GM21528 (cell line): ENCODE measurements at regions not wholly inside any gene's neighbourhood (a gene's known extent, or its start where the extent isn't known, plus 50 kb on each side); places are given as distances from the start of the nearest gene placed in this dataset.

ENCODE experiments used
- ATAC-seq: cut with Tn5 transposase; IDR thresholded peaks from one replicate; pipeline ENCODE4 v1.9.1; 2021; ENCODE audit warnings: mild to moderate bottlenecking, moderate library complexity; ENCODE audit not compliant: unreplicated experiment, low FRiP score

DNA sequence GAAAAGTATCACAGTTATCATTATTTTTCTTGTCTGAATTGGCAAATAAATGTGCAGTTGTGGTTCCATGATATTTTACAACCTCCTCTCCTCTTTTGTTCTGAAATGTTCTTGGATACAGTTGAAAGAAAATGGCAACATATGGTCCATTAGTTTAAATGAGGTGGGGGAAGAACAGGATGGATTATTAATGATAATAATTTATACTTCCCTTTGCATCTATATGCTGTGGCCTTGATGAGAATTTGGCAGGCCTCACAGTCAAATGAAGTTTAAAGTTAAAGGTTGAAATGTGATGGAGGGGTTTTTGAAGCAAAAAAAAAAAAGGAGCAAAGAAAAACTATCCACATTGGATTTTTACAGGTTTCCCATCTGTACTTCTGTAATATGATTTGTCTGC, 946.3 kb upstream of the INTU start:
- ATAC-seq: no peak

DNA sequence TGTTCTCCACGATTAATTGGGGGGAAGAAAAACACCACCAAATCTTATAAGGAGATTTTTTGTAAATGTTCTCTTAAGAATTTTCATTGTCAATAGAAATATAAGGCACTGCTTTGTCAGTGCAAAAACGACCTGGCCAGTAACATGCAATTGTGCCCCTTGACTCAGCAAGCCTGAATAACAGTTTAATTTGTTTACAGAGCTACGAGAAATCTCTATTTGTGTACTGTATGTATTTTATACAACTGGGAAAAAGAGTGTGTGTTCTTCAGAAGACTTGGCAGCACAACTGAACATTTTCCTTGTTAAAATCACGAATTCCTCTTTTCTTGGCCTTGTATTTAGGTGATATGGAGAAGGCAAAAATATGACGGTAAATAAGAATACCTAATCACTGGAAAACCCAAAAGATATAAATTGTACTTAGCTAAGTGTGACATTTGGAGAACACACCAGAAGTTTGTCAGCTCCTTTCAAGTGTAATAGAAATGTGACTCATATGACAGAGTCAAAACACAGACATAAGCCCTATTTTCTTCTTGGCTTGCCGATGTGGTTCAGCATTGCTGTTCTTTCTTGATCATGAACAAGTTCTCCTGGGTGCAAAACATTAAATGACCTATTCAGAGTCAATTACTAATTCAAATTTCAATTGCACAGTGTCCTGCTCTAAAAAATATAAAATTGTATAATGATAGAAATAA, 945.0 kb upstream of the INTU start:
- ATAC-seq: no peak

DNA sequence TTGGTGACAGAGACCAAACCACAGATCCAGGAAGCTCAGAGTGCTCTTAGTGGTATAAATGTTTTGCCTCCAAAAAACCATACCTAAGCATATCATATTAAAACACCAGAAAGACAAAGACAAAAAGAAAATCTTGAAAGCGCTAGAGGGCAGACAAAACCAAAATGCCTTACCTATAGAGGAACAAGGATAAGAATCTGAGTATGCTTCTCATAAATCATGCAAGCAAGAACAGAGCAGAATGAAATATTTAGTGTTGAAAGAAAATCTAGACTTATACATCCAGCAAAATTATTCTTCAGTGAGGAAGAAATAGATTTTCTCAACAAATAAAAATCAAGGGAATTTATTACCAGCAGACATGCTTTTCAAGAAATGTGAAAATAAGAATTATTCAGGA, 941.0 kb upstream of the INTU start:
- no peak for ATAC-seq

DNA sequence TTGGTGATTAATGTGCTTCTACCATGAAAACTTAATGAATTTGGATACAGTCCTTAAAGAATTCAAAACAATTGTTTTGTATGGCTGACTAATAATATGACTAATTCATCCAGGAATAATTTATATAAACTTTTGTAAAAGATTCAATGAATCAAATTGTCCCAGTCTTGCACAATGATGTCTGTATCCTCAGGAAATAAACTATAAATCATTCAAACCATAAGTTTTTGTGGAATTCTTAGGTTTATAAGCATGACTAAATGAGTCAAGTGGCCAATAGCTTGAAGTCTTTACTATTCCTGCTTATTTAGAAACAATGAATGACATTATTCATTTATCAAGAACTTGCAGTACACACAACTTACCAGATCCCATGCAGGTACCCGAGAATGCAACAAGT, 935.0 kb upstream of the INTU start:
- no peak for ATAC-seq

DNA sequence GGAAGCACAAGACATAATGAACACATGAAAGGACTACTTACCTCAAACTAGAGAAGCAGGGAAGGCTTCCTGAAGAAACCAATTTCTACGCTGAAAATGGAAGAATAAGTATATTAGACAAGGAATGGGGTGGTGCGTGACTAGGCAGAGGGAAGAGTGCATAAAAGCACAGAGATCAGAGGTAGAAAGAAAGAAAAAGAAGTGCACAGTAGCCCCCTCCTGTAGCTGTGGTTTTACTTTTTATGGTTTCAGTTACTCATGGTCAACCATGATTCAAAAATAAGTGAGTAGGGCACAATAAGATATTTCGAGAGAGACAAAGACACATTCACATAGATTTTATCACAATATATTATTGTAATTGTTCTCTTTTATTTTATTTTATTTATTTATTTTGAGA, 934.5 kb upstream of the INTU start:
- no peak for ATAC-seq

DNA sequence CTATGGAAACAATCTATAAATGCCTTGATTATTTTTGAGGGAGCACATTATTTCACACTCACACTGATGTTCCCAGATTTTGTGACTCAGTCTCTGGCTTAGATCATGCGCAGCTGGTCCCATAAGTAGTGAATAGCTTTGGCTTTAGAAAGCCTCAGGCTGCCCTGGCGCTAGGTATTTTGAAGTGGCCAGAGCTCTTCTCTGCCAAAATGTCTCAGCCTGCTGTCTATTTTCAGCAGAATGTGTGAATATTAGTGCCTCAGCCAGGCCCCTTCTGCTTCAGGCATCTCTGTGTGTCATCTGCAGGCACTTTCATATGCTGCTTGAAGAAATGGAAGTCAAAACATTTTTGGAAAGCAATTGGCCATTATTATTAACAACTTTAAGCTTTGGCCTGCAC, 931.0 kb upstream of the INTU start:
- ATAC-seq: no peak

DNA sequence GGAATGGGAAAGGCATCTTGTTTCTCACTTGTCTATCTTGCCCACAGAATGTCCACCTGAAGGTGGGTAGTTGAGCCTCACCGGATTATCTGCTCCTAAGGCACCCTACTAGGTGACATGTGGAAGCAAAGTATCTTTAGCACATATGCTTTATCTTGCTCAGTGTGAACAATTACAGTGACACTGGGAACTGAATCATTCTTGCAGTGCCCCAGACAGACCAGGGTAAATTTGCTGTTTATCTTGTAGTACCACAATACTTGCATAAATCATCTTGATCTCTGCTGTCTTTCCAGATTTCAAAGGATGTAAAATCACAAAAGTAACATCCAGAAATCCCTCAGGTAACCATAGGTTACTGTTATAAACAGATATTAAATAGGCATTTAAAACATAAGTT, 930.0 kb upstream of the INTU start:
- ATAC-seq: no peak

- no peak for ATAC-seq
These were observed 927.5 kb upstream of the INTU start for GRCh38 chr4:126705266-126705665.

DNA sequence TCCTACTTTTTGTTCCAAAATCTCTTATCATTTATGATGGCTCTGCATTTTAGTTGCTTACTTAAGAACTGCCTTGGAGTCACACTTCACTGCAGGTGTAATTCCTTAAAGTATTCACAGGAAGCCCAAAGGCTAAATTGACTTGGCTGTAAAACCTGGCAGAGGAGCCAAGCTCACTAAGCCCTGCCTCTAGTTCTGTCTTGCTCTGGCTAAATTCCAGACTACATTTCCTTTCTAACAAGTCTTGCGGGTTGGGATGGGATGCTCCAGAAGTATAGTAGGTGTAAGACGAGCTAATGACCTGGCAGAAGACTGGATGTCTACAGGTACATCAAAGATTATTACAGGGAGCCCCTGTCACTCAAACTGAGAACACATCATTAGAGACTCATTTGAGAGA, 924.0 kb upstream of the INTU start:
- ATAC-seq: no peak

DNA sequence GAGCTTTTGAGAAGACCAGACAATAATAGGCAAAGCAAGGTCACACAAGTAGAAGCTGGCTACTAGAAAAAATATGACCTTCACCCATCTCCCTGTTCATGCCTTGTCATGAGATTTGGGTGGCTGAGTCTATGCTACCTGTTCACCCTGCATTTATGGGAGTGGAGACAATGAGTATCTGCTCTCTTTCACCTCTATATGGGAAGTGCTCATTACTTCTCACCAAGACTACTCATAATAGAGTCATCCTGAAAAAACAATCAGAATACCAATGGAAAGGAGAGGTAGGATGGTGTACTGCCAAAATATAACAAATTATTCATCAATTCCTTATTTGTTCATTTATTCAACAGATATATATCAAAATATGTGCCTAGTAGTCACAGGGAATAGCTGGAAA, 921.8 kb upstream of the INTU start:
- no peak for ATAC-seq

- ATAC-seq: no peak
These were observed 917.7 kb upstream of the INTU start for GRCh38 chr4:126715067-126715466.

GRCh38 chr4:126715681-126716080, 917.1 kb upstream of the INTU start:
- ATAC-seq: no peak

- no peak for ATAC-seq
These were observed 914.6 kb upstream of the INTU start for GRCh38 chr4:126718136-126718535.

DNA sequence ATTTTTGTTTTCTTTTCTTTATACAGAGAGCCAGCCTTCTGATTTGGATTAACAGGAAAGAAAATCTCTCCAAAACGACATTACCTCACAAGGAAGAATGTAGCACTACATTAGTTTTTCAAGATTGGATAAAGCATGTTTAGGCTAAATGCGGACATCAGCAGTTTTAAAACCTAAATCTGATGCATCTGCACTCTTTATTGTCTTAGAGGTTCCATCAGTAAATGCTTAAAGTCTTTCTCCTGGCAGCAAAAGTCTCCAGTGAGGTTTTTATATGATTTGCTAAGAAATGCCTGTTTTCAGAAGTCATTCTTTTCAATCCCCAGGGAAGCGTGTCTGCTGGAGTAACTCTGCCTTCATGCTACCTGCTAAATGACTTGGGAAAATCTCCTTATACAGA, 912.9 kb upstream of the INTU start:
- no peak for ATAC-seq

- ATAC-seq: no peak
These were observed 906.9 kb upstream of the INTU start for GRCh38 chr4:126725906-126726305.

GRCh38 chr4:126727461-126727860, 905.3 kb upstream of the INTU start:
- ATAC-seq: no peak

GRCh38 chr4:126731062-126731461, 901.7 kb upstream of the INTU start:
- no peak for ATAC-seq

GRCh38 chr4:126733301-126733700, 899.5 kb upstream of the INTU start:
- ATAC-seq: no peak

DNA sequence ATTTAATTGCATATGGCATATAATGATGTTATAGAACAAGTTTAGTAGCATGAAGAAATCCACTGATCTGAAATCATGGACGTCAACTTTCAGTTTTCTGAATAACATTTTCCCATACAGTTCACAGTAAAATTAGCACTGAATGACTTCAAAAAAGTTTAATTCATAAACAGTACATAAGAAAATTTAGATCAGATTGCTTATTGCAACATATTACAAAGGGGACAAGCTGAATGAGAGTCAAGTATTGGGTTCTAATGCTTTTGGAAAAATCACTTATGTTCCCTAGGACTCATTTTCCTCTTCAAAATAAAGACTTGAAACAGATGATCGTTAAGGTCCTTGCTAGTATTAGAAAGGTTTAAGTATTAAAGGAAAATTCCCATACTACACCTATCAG, 898.3 kb upstream of the INTU start:
- ATAC-seq: no peak

GRCh38 chr4:126735294-126736132, 897.2 kb upstream of the INTU start:
- ATAC-seq: no peak

- ATAC-seq: no peak
These were observed 896.6 kb upstream of the INTU start for GRCh38 chr4:126736133-126736518.

DNA sequence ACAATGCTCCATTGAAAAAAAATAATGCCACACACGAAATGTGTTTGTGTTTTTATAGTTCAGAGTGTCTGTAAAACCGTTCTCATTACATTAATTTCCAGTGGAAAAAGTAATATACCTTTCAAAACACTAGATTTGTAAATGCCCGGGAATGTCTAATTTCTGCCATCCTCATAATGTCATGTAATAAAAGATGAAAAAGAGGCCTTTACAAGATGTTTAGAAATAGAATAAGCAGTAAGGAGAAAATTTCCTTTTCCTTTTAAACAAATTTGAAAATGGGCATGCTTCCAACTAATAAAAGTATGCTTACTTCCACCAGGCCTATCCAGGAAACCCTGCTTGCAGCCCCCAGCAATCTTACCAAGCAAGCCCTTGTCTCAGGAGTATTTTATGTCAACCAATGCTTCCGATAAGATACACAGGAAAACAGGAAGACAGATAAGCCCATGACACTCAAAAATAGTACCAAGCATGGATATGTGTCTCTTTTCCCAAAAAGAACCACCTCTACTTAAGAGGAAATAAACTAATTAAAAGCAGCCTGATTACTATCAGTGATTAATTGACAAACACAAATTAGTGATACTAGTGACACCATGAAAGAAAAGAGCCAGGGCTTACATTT, 894.7 kb upstream of the INTU start:
- ATAC-seq: no peak
